ENCODE measurements at regions not wholly inside any gene's neighbourhood (a gene's known extent, or its start where the extent isn't known, plus 50 kb on each side); places are given as distances from the start of the nearest gene placed in this dataset.
"Not testable (repeated sequence)": the region's sequence is repeated elsewhere in the genome, so short reads cannot be mapped to it uniquely, and the experiment has no call there.

- no peaks in the 10 kb centered on the region for H3K79me2 ChIP-seq (ENCODE audit: insufficient read depth, low read depth, low read length)
- no peaks in the 10 kb centered on the region for H3K9me2 ChIP-seq (ENCODE audit: insufficient read depth, low read length)
- H3K27ac ChIP-seq (ENCODE audit: low read depth, low read length, poor library complexity, severe bottlenecking) = no peak overlapping the region
- CTCF ChIA-PET (ENCODE audit: unreplicated experiment) = no interaction called here
- DNase-seq (ENCODE audit: low spot score) = no peak
- POLR2A ChIA-PET = interaction anchor here (0.6 kb wide), 1 partner anchor 140 kb away, joined by 3 read pairs; no protein-coding TSS in a partner anchor
- no peak overlapping the region for H3K4me3 ChIP-seq (ENCODE audit: low read depth, low read length, poor library complexity, severe bottlenecking)
- no peak for TF ChIP-seq CTCF (conservative IDR thresholded peaks at IDR 0.05; ENCODE audit: low read length)
- no peak for TF ChIP-seq EZH2phosphoT487 (IDR thresholded peaks at IDR 0.05; ENCODE audit: borderline replicate concordance, low read depth, low read length)
- H4K20me1 ChIP-seq (ENCODE audit: insufficient read depth, low read length) = no peaks in the 10 kb centered on the region
- no TSS peak for BruUV-seq (replicated peaks)
- H3K4me2 ChIP-seq (ENCODE audit: low read length) = no peak overlapping the region
- no peaks in the 10 kb centered on the region for H3K4me1 ChIP-seq (ENCODE audit: insufficient read depth, low read length, poor library complexity, severe bottlenecking)
- no peaks in the 10 kb centered on the region for H3K36me3 ChIP-seq (ENCODE audit: insufficient read depth, low read length)
- intact Hi-C loops (cut with micrococcal nuclease; ENCODE audit: unreplicated experiment) = no loop called here
- H3K9me3 ChIP-seq (ENCODE audit: low read length) = no peaks in the 10 kb centered on the region
- no peak overlapping the region for H2AFZ ChIP-seq (ENCODE audit: low read length)
Measured at GRCh38 chr2:41204315-41204714, 752.4 kb upstream of the SLC8A1 start.

- H3K9me2 ChIP-seq (ENCODE audit: insufficient read depth, low read length) = no peaks in the 10 kb centered on the region
- no peak for DNase-seq (ENCODE audit: low spot score)
- no peak overlapping the region for H3K4me2 ChIP-seq (ENCODE audit: low read length)
- H3K36me3 ChIP-seq (ENCODE audit: insufficient read depth, low read length) = no peaks in the 10 kb centered on the region
- no TSS peak for BruUV-seq (replicated peaks)
- H3K9me3 ChIP-seq (ENCODE audit: low read length) = no peaks in the 10 kb centered on the region
- H3K4me3 ChIP-seq (ENCODE audit: low read depth, low read length, poor library complexity, severe bottlenecking) = no peak overlapping the region
- H2AFZ ChIP-seq (ENCODE audit: low read length) = no peak overlapping the region
- H4K20me1 ChIP-seq (ENCODE audit: insufficient read depth, low read length) = no peaks in the 10 kb centered on the region
- intact Hi-C loops (cut with micrococcal nuclease; ENCODE audit: unreplicated experiment) = no loop called here
- ChIA-PET CTCF (ENCODE audit: unreplicated experiment) (no interaction called here), POLR2A (no interaction called here)
- no peaks in the 10 kb centered on the region for H3K79me2 ChIP-seq (ENCODE audit: insufficient read depth, low read depth, low read length)
- no peak overlapping the region for H3K27ac ChIP-seq (ENCODE audit: low read depth, low read length, poor library complexity, severe bottlenecking)
- no peaks in the 10 kb centered on the region for H3K4me1 ChIP-seq (ENCODE audit: insufficient read depth, low read length, poor library complexity, severe bottlenecking)
- TF ChIP-seq EZH2phosphoT487 (IDR thresholded peaks at IDR 0.05; ENCODE audit: borderline replicate concordance, low read depth, low read length) = no peak
- no peak for TF ChIP-seq CTCF (conservative IDR thresholded peaks at IDR 0.05; ENCODE audit: low read length)
Measured at GRCh38 chr2:41206004-41206403, 754.1 kb upstream of the SLC8A1 start.

- Histone ChIP-seq H3K4me2 (ENCODE audit: low read length) (no peak overlapping the region), H3K9me3 (ENCODE audit: low read length) (no peaks in the 10 kb centered on the region), H4K20me1 (ENCODE audit: insufficient read depth, low read length) (no peaks in the 10 kb centered on the region), H3K9me2 (ENCODE audit: insufficient read depth, low read length) (no peaks in the 10 kb centered on the region), H3K27ac (ENCODE audit: low read depth, low read length, poor library complexity, severe bottlenecking) (no peak overlapping the region), H2AFZ (ENCODE audit: low read length) (no peak overlapping the region), H3K79me2 (ENCODE audit: insufficient read depth, low read depth, low read length) (no peaks in the 10 kb centered on the region), H3K4me3 (ENCODE audit: low read depth, low read length, poor library complexity, severe bottlenecking) (no peak overlapping the region), H3K4me1 (ENCODE audit: insufficient read depth, low read length, poor library complexity, severe bottlenecking) (no peaks in the 10 kb centered on the region), H3K36me3 (ENCODE audit: insufficient read depth, low read length) (no peaks in the 10 kb centered on the region)
- no peak for DNase-seq (ENCODE audit: low spot score)
- intact Hi-C loops (cut with micrococcal nuclease; ENCODE audit: unreplicated experiment) = no loop called here
- POLR2A ChIA-PET = no interaction called here
- CTCF ChIA-PET (ENCODE audit: unreplicated experiment) = no interaction called here
- TF ChIP-seq EZH2phosphoT487 (IDR thresholded peaks at IDR 0.05; ENCODE audit: borderline replicate concordance, low read depth, low read length) (no peak), CTCF (conservative IDR thresholded peaks at IDR 0.05; ENCODE audit: low read length) (no peak)
- BruUV-seq (replicated peaks) = no TSS peak
Measured at GRCh38 chr2:41207578-41207977, 755.7 kb upstream of the SLC8A1 start.

- BruUV-seq (replicated peaks); H3K27ac ChIP-seq (ENCODE audit: low read depth, low read length, poor library complexity, severe bottlenecking); DNase-seq (ENCODE audit: low spot score); H3K79me2 ChIP-seq (ENCODE audit: insufficient read depth, low read depth, low read length); H3K36me3 ChIP-seq (ENCODE audit: insufficient read depth, low read length); intact Hi-C loops (cut with micrococcal nuclease; ENCODE audit: unreplicated experiment); H2AFZ ChIP-seq (ENCODE audit: low read length); CTCF ChIA-PET (ENCODE audit: unreplicated experiment); H3K9me2 ChIP-seq (ENCODE audit: insufficient read depth, low read length); H3K4me2 ChIP-seq (ENCODE audit: low read length); H4K20me1 ChIP-seq (ENCODE audit: insufficient read depth, low read length); H3K4me3 ChIP-seq (ENCODE audit: low read depth, low read length, poor library complexity, severe bottlenecking); POLR2A ChIA-PET; H3K4me1 ChIP-seq (ENCODE audit: insufficient read depth, low read length, poor library complexity, severe bottlenecking); H3K9me3 ChIP-seq (ENCODE audit: low read length): not testable (repeated sequence)
Measured at GRCh38 chr2:41210030-41210429, 758.1 kb upstream of the SLC8A1 start.
